Endothelial cell of umbilical vein (primary cell): ENCODE measurements at regions not wholly inside any gene's neighbourhood (a gene's known extent, or its start where the extent isn't known, plus 50 kb on each side); places are given as distances from the start of the nearest gene placed in this dataset.
A peak's percentile ranks its signal among the peaks of the same experiment; 100 is the strongest.

ENCODE experiments used
- BruUV-seq: library from RNA; stranded (reverse); fragments of 400-500 nt; replicated peaks from 2 replicates; lab custom pipeline; 2021; lab: Mats Ljungman, UMichigan
- CTCF ChIA-PET: fragments of 300-600, 350-600 bp; sonication (Branson Sonifier 250); formaldehyde crosslinking; loops from one replicate; lab custom pipeline; 2021; ENCODE audit warnings: antibody characterized with exemption, inconsistent platforms; lab: Charles Lee
- POLR2A ChIA-PET: fragments of 300-600, 350-600 bp; sonication (Branson Sonifier 250); formaldehyde crosslinking; loops from one replicate; lab custom pipeline; 2021; ENCODE audit warnings: antibody characterized with exemption, inconsistent platforms; lab: Charles Lee
- DNase-seq: peaks from one replicate; pipeline ENCODE4 v3.0.0-alpha.2; 2011; ENCODE audit warnings: low read depth, low spot score
- FAIRE-seq: peaks from 2 replicates; lab custom pipeline; 2011; peaks lifted over from hg19 to GRCh38; lab: Jason Lieb, UNC
- H2AFZ ChIP-seq: 2 replicates; pipeline ENCODE4 v1.6.0; 2012; ENCODE audit warnings: low read depth, low read length, control low read depth, inconsistent platforms
- H3K27ac ChIP-seq: 2 replicates; pipeline ENCODE4 v1.5.1; 2011; ENCODE audit warnings: low read depth, mild to moderate bottlenecking, control low read depth, low read length, moderate library complexity; ENCODE audit not compliant: insufficient read depth
- H3K27me3 ChIP-seq, 2 experiments: 2 replicates each; pipeline versions ENCODE4 v1.6.0 to v1.6.1; 2011; ENCODE audit warnings: low read length in 2 of 2, mixed read lengths in 1 of 2; ENCODE audit not compliant: control insufficient read depth in 2 of 2, insufficient read depth in 2 of 2
- H3K36me3 ChIP-seq, 2 experiments: 2 replicates in 1 of 2; 3 replicates in 1 of 2; pipeline ENCODE4 v1.5.1; 2011; ENCODE audit warnings: low read length in 2 of 2, mild to moderate bottlenecking in 1 of 2, moderate library complexity in 1 of 2; ENCODE audit not compliant: control insufficient read depth in 2 of 2, insufficient read depth in 2 of 2; ENCODE audit errors: extremely low read depth in 1 of 2
- H3K4me1 ChIP-seq: 3 replicates; pipeline ENCODE4 v1.5.1; 2011; ENCODE audit warnings: mild to moderate bottlenecking, low read length; ENCODE audit not compliant: control insufficient read depth, insufficient read depth; ENCODE audit errors: extremely low read depth
- H3K4me2 ChIP-seq: 2 replicates; pipeline ENCODE4 v1.6.1; 2011; ENCODE audit warnings: low read length, control low read depth, mixed read lengths; ENCODE audit not compliant: insufficient read depth
- H3K4me3 ChIP-seq, 3 experiments: fragments of 200-600 bp in 1 of 3; sonication (generic), shearing (Covaris generic) in 1 of 3; replicated peaks in 1 of 3; 2 replicates each; pipeline ENCODE4 v1.5.1; 2011 to 2016; ENCODE audit warnings: control low read depth in 3 of 3, low read length in 3 of 3, mild to moderate bottlenecking in 2 of 3, inconsistent platforms in 1 of 3, low read depth in 1 of 3, moderate library complexity in 1 of 3; ENCODE audit not compliant: insufficient read depth in 1 of 3
- H3K79me2 ChIP-seq: 2 replicates; pipeline ENCODE4 v1.6.0; 2012; ENCODE audit warnings: low read length, inconsistent platforms; ENCODE audit not compliant: control insufficient read depth, insufficient read depth
- H3K9ac ChIP-seq: replicated peaks from 2 replicates; pipeline ENCODE3; 2011; ENCODE audit warnings: low read length, control low read depth; ENCODE audit not compliant: insufficient read depth; ENCODE audit errors: extremely low read depth
- H3K9me1 ChIP-seq: replicated peaks from 3 replicates; pipeline ENCODE4 v1.6.0; 2011; ENCODE audit warnings: mild to moderate bottlenecking, low read length; ENCODE audit not compliant: control insufficient read depth, insufficient read depth; ENCODE audit errors: extremely low read depth
- H3K9me3 ChIP-seq: replicated peaks from 2 replicates; pipeline ENCODE4 v1.5.1; 2012; ENCODE audit warnings: low read length, inconsistent platforms; ENCODE audit not compliant: control insufficient read depth, insufficient read depth
- H4K20me1 ChIP-seq: replicated peaks from 2 replicates; pipeline ENCODE3; 2011; ENCODE audit warnings: mild to moderate bottlenecking, low read length; ENCODE audit not compliant: control insufficient read depth, insufficient read depth; ENCODE audit errors: extremely low read depth
- CTCF ChIP-seq, 2 donors: IDR thresholded peaks; 1 replicate in 1 of 2; 2 replicates in 1 of 2; pipeline ENCODE4 v1.5.1; 2011; ENCODE audit warnings: low read length in 2 of 2, mild to moderate bottlenecking in 2 of 2, moderate library complexity in 2 of 2, control low read depth in 1 of 2, inconsistent platforms in 1 of 2, low read depth in 1 of 2; ENCODE audit not compliant: insufficient read depth in 1 of 2; ENCODE audit errors: extremely low read depth in 1 of 2
- EZH2 ChIP-seq: IDR thresholded peaks from 2 replicates; pipeline ENCODE4 v1.6.1; 2012; ENCODE audit warnings: borderline replicate concordance, low read depth, mild to moderate bottlenecking, moderate library complexity, low read length, inconsistent platforms; ENCODE audit not compliant: severe bottlenecking
- FOS ChIP-seq: IDR thresholded peaks from 2 replicates; pipeline ENCODE4 v1.6.1; 2011; ENCODE audit warnings: mild to moderate bottlenecking, low read length, moderate library complexity, borderline replicate concordance; ENCODE audit not compliant: insufficient read depth
- GATA2 ChIP-seq: IDR thresholded peaks from 2 replicates; pipeline ENCODE4 v1.7.0; 2011; ENCODE audit warnings: low read depth, mild to moderate bottlenecking, moderate library complexity, mixed read lengths, low read length; ENCODE audit not compliant: insufficient read length, insufficient read depth
- JUN ChIP-seq: IDR thresholded peaks from 2 replicates; pipeline ENCODE4 v1.6.1; 2011; ENCODE audit warnings: borderline replicate concordance, low read depth; ENCODE audit not compliant: insufficient read length, insufficient read depth
- MYC ChIP-seq: IDR thresholded peaks from one replicate; pipeline ENCODE4 v1.6.1; 2011; ENCODE audit warnings: mild to moderate bottlenecking, low read depth, low read length
- POLR2A ChIP-seq: IDR thresholded peaks from 2 replicates; pipeline ENCODE4 v1.6.1; 2012; ENCODE audit warnings: low read depth, mild to moderate bottlenecking, control low read depth, low read length
- POLR2AphosphoS5 ChIP-seq: IDR thresholded peaks from 2 replicates; pipeline ENCODE4 v1.6.1; 2012; ENCODE audit warnings: low read depth, mild to moderate bottlenecking, control low read depth, low read length, moderate library complexity; ENCODE audit not compliant: insufficient read depth
- dilution Hi-C: fragments of 300-500 bp; cut with MboI; formaldehyde crosslinking; loops from one replicate; pipeline ENCODE4 v1.15.0; 2019; ENCODE audit warnings: low sequenced_read_pairs; ENCODE audit not compliant: extremely low pct_ligation_motif_present
- intact Hi-C: fragments of 100-400 bp; cut with micrococcal nuclease; formaldehyde crosslinking; loops from one replicate; pipeline ENCODE4 v1.10.0; 2022
- TF ChIP-seq, protein P1 (sequence below): IDR thresholded peaks from 2 replicates; pipeline ENCODE4 v1.6.1; 2011; ENCODE audit not compliant: insufficient read depth, insufficient read length

DNA sequence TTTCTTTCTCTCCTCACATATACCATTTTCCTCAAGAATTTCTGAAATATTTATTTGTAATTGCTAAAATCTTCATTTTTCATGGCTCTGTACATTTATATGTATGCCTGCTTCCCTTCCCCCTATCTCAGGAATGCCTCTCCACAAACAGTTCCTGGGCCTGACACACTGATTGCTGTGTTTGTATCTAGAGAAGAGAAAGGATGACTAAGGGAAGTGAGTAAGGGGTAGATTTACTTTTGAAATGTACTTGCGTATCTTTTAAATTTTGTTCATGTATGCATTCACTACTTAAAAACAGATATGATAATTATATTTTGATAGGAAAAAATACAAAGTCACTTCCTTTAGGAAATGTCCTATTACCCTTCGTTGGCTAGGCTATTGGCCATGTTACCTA is 790.8 kb downstream of the PCDH18 start:
- TF ChIP-seq, protein P1, sequence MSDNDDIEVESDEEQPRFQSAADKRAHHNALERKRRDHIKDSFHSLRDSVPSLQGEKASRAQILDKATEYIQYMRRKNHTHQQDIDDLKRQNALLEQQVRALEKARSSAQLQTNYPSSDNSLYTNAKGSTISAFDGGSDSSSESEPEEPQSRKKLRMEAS = no peak
- TF ChIP-seq FOS = peak; percentile 72
- no peak for TF ChIP-seq JUN
- TF ChIP-seq GATA2 = peak; percentile 54
- no peak for TF ChIP-seq EZH2
- no peak for TF ChIP-seq POLR2A
- no peak for TF ChIP-seq MYC
- TF ChIP-seq POLR2AphosphoS5 = no peak

DNA sequence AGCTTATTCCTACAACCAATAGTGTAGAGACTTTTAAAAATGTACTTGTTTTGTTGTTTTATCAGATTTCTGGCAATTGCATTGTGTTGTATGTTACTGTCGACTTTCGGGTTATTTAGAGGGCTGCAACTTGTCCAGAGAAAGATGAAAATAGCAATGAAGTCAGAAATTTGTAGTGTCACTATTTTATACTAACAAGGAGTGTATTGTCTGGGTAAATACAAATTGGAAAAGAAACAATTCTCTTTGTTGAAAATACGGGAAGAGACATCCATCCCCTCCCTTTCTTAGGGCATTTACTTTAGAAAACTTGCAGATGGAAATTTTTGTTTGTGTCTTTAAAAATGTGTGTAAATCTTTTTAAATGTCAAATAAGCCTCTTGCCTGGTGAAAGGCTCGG is 792.0 kb downstream of the PCDH18 start:
- H3K27me3 ChIP-seq = no peaks in the 10 kb centered on the region
- H3K36me3 ChIP-seq = no peaks in the 10 kb centered on the region
- DNase-seq (no peak), FAIRE-seq (no peak)
- no peak overlapping the region for H3K27ac ChIP-seq
- no peaks in the 10 kb centered on the region for H3K79me2 ChIP-seq
- no peaks in the 10 kb centered on the region for H4K20me1 ChIP-seq
- no peak for TF ChIP-seq JUN
- no peak for TF ChIP-seq EZH2
- TF ChIP-seq CTCF (IDR thresholded peaks at IDR 0.05; ENCODE audit: extremely low read depth in 1 of 2, insufficient read depth in 1 of 2, low read depth in 1 of 2, low read length in 2 of 2) = no peak
- TF ChIP-seq MYC = no peak
- no peak for TF ChIP-seq FOS
- POLR2A ChIA-PET = no interaction called here
- intact Hi-C loops = no loop called here
- H3K9me1 ChIP-seq = no peaks in the 10 kb centered on the region
- dilution Hi-C loops = no loop called here
- no peak overlapping the region for H2AFZ ChIP-seq
- no TSS peak for BruUV-seq
- no peak overlapping the region for H3K4me2 ChIP-seq
- CTCF ChIA-PET = no interaction called here
- H3K9ac ChIP-seq = no peak overlapping the region
- H3K4me1 ChIP-seq = peaks cover 4% of the 10 kb centered on the region
- peaks cover 2% of the 10 kb centered on the region for H3K9me3 ChIP-seq
- H3K4me3 ChIP-seq = no peak overlapping the region

More for the DNA sequence above, 790.8 kb downstream of the PCDH18 start:
- Histone ChIP-seq H2AFZ (peak overlapping the region; percentile 55), H3K27me3 (no peaks in the 10 kb centered on the region), H4K20me1 (no peaks in the 10 kb centered on the region), H3K9me1 (no peaks in the 10 kb centered on the region), H3K4me3 (no peak overlapping the region), H3K79me2 (no peaks in the 10 kb centered on the region), H3K9ac (no peak overlapping the region), H3K27ac (no peak overlapping the region), H3K9me3 (peaks cover 2% of the 10 kb centered on the region), H3K4me2 (no peak overlapping the region), H3K4me1 (peaks cover 4% of the 10 kb centered on the region), H3K36me3 (no peaks in the 10 kb centered on the region)
- DNase-seq (peak; percentile 50), FAIRE-seq (no peak)
- intact Hi-C loops = no loop called here
- BruUV-seq = no TSS peak
- ChIA-PET CTCF (interaction anchor here (1.1 kb wide), 1 partner anchor 28 kb away, joined by 3 read pairs; no protein-coding TSS in a partner anchor), POLR2A (no interaction called here)
- dilution Hi-C loops = no loop called here
